NCI-H1436 (cell line): ENCODE measurements at regions not wholly inside any gene's neighbourhood (a gene's known extent, or its start where the extent isn't known, plus 50 kb on each side); places are given as distances from the start of the nearest gene placed in this dataset.
"Not testable (repeated sequence)": the region's sequence is repeated elsewhere in the genome, so short reads cannot be mapped to it uniquely, and the experiment has no call there.

Experiments
- DNase-seq: peaks from one replicate; lab custom pipeline; 2025; lab: John Stamatoyannopoulos, UW

- not testable (repeated sequence) for DNase-seq
Observed at GRCh38 chr1:234795711-234796437, 185.9 kb upstream of the IRF2BP2 start.

DNA sequence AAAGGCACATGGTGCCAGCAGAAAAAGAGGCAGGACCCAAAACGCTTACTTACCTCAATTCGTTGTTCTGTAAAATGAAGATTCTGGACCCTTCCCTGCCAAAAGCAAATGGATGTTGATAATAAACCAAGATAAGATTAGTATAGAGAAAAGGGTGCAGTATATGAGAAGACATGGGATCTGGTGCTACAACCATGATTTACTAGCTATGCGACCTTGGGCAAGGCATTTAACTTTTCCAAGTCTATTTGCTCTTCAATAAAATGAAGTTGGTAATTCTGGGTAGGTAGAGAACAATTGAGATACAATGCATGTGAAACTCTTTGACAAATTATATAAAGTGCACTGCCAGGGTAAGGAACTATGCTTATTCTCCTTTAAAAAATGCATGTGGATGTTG, 185.0 kb upstream of the IRF2BP2 start:
- not testable (repeated sequence) for DNase-seq

DNA sequence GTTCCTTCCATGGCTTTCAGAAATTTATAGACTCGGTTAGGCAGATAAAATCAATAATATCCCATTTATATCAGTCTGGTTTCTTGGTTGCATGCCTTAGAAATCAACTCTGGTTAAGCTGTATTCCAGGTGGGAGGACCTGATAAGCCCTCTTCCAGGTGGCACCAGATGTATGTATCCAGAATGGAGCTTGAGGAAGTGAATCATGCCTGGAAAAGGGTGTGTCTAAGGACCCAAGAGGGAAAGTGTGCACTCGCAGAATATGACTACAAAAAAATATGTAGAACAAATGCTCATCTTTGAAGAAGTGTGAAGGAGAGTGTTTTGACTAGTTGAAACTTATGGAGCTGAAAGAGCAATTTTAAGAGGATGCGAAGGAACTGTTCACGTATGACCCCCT, 184.5 kb upstream of the IRF2BP2 start:
- not testable (repeated sequence) for DNase-seq

- DNase-seq: not testable (repeated sequence)
Observed at GRCh38 chr1:234793924-234794323, 183.9 kb upstream of the IRF2BP2 start.

DNA sequence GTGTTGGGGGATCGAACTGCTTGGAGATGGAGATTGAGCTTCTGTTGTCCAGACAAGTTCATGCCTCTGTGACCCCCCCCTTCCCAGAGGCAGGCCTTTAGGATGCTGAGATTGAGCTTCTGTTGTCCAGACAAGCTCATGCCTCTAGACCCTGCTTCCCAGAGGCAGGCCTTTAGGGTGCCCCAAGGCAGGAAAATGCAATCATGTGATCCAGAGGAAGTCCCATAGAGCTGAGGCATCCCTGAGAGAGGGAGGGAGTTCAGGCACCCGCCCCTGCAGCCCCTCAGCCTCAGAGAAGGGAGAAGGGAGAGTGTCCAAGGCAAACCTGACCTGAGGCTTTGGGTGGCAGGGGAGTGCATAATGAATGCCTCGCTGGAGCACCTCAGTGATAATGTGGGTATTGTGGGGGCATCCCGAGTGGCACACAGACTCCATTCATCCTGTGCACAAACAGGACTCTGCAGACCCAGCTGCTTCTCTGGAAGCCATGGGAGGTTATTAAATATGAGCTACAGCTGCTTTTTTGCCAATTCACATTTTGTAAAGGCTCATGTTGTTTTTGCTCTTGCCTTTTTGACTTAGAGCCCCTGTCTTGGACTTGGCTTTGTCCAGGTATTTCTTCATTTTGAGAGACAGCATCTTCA, 182.4 kb upstream of the IRF2BP2 start:
- not testable (repeated sequence) for DNase-seq

- not testable (repeated sequence) for DNase-seq
Observed at GRCh38 chr1:234791615-234792014, 181.6 kb upstream of the IRF2BP2 start.

DNA sequence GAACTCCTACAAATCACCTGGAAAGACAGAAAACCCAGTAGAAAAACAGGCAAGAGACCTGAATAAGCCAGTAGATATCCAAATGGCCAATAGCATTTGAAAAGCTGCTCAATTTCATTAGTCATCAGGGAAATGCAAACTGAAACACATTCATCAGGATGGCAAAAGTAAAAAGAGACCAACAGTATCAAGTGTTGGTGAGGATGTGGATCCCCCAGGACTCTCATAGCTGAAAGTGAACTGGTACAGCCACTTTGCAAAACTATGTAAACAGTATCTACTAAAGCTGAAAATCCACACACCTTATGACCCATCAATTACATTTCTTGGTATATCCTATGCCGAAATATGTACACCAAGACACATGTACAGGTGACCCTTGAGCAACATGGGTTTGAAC, 180.4 kb upstream of the IRF2BP2 start:
- DNase-seq: not testable (repeated sequence)

DNA sequence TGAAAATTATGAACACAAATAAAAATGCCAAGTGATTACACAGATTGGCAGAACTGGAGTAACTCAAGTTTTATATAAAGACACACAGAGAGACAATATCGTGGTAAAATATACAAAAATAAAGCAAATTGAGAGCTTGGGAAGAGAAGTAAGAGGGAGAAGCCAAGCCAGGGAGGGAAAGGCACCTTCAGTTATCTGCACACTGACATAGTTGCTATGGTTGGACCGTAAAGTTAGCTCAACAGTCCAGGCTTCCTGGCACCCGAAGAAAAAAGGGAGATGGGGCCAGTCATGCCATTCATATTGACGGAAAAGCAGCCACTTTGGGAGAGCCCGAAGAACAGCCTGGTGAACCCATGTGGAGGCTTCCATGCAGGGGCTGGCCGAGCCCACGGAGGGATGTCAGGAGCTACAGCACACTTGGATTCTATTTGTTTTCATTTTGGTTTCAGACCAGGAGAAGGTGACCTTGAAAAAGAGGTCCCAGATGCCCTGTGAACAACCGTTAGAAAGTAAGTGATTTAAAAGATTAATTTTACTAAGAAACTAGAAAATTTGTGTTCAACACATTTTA, 177.1 kb upstream of the IRF2BP2 start:
- not testable (repeated sequence) for DNase-seq

DNA sequence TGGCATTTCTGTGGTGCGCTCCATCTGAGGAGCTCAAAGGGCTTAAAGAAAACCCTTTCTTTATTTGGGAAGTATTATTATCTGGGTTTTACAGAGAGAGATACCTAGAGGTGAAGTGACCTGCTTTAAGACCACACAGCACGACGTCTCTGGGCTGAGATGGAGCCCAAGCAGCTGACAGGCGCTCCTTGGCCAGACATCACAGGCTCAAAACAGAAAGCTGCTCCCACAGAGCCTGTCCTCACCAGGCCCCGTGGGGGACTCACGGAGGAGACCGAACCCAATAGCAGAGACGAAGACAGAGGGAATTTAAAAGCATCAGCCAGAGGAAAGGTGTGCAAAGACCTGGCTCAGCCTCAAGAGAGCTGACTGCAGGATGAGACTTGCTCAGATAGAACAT, 175.9 kb upstream of the IRF2BP2 start:
- DNase-seq: not testable (repeated sequence)

GRCh38 chr1:234785471-234785919, 175.5 kb upstream of the IRF2BP2 start:
- not testable (repeated sequence) for DNase-seq

DNA sequence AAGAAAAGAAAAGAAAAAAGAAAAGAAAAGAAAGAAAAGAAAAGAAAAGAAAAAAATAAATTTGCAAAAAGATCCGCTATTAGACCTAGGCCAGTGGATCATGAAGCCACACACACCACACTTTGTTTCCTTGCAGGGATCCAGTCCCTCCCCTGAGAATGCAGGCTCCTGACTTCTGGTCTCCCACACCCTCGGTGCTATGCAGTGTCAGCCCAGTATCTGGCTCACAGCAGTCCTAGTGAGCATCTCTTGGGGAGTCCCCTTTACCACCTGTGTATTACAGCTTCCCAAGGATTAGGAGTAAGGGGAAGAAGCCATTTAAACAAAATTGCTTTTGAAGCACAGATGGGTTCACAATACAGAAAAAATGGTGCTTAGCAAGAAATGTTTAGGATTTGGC, 174.1 kb upstream of the IRF2BP2 start:
- not testable (repeated sequence) for DNase-seq

GRCh38 chr1:234782791-234783190, 172.8 kb upstream of the IRF2BP2 start:
- no peak for DNase-seq

DNA sequence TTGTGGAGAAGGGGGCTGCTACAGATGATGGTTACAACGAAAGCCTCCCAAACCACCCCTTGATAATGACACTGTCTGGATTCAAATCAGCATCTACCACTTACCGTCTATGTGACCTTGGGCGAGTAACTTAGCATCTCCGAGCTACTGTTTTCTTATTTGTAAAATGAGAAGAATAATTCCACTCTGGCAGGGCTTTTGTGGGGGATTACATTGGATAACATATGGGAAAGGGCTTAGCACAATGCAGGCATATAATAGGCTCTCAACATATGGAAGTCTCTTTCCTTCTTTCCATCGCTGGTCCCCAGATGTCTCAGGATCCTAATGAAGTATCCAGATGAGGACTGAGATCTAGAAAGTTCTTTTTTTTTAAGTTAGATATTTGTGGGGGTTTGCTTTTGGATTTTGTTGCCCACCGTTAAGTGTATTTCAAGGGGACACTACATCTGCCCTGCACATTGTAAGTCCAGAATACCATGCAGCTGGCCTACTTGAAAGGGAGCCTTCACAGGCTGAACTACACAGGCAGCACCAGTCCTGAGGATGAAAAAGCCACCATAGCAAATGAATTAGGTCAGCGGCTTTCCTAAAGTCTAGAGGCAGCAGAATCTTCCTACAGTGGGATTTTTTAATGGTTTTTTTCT, 172.2 kb upstream of the IRF2BP2 start:
- DNase-seq: no peak

DNA sequence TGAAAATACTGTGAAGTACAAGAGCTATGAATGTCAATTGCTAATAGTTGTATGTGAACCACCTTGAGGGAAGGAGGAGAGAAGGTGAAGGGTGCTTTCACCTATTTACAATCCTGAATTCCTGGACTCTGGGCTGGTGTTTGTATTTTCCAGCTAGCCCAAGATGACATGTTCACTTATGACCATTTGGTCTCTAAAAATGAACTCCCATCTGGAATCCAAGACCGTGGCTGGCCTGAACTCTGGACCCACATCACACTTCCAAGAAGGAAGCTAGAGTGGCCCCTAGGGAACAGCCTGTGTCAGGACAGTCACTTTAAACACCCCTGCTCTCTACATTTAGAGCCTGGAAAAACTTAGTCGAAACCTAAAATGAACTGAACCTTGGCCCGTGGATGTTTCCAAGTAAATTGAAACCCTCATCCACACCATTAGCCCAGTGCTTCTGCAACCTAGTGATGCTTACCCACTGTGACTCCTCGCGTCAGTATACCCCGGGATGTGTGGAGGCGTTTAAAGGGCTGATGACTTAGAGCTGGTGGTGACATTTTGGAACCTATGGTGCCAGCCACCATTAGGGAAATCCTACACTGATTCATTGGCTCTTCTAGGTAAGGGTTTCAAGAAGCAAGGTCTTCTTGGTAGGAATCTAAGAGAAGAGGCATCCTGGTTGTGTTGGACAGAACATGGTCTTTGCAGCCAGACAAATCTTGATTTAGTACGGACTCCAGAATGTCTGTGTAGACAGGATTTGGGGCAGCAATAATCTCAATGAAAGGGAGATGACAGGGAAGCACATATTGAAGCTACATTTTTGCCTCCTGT, 171.5 kb upstream of the IRF2BP2 start:
- no peak for DNase-seq

DNA sequence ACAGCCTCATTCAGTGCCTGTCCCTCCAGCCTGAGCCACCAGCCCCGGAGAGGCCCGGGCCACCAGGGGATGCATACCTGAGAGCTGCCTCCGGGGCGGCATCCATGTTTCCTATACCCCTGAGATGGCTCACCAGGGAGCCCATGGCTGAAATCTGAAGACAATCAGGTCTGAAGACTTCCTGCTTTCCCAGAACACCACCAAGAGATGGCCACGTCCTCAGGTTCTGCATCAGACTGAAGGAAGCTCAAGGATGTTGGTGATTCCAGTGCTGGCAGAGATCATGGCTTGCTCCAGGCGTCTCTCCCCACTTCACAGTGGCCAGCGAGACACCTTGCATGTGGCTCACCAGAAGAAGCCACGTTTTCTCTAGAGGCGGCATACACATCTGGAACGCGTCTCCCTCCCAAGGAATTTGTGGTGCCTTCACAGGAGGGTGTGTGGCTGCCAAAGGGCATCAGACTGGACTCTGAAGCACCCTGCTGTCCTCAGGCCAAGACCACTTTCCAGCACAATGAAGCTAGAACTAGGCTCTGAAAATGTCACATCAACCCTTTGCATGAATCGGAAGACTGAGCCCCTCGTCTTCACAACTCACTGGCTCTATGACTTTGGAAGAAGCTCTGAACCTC, 170.7 kb upstream of the IRF2BP2 start:
- no peak for DNase-seq

- no peak for DNase-seq
Observed at GRCh38 chr1:234780112-234780511, 170.1 kb upstream of the IRF2BP2 start.

DNA sequence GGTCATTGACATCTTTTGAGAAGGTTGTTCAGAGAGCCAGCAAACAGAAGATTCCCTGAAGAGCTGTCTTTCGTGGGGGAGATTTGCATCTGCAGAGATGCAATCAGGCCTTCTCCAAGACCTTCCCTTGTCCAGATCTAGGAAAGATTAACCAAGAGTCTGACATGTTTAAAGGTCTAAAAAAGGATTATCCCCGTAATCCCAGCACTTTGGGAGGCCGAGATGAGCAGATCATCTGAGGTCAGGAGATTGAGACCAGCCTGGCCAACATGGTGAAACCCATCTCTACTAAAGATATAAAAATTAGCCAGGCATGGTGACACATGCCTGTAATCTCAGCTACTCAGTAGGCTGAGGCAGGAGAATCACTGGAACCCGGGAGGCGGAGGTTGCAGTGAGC, 169.6 kb upstream of the IRF2BP2 start:
- DNase-seq: not testable (repeated sequence)

DNA sequence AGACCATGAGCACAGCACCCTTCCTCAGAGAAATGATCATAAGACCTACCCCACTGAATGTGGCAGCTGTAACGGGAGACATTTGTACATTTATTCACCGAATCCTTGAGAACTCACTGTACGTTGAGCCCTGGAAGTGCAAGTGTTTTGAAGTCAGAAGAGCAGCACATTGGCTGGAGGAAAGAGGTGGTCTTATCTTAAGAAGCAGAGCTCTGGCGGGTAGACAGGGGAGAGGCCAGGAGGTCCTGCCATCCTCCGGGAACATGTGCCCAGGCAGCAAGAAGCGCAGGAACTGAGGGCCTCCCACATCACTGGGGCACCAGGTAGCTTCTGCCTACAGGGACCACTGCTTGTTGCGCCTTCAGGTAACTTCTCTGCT, 169.2 kb upstream of the IRF2BP2 start:
- DNase-seq: no peak

DNA sequence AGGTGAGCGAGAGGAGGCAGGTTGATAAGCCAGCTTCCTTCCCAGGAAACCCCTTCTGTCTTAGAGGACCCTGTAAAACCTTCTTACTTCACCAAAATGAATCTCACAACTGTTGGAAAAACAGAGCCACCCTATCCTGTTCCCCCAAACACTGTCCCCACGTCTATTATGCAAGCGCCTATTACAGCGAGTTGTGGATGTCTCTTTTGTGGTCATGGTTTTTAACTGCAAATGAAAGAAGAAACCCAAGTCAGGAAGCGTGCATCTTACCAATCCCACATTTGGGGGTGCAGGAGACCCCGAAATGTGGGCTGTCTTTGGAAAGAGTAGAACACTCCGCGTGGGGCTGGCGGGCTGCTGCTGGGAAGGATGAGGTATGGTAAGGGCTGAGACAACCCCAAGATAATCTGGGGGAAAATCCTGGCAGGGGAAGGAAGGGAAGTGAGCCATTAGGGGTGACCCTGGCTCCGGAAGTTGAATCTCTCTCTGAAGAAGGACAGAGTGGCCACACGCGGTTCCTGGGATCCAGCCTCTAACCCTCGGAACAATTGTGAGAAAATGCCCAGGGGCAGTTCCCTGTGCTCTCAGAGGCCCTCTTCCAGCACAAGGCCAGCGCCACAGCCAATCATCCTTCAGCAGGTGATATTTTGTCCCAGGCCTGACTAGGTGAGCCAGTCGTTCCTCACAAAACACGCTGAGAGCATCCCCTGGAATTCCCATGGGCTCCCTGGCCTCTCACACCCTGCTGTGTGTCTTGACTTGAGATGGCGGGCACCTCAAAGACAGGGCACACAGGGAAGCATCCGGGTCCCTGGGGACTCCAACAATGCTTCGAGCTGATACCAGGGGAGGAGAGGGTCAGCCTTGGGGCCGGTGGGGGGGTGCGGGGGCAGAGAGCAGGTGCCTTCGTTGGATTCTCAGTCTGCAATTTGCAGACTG, 168.5 kb upstream of the IRF2BP2 start:
- DNase-seq: no peak

DNA sequence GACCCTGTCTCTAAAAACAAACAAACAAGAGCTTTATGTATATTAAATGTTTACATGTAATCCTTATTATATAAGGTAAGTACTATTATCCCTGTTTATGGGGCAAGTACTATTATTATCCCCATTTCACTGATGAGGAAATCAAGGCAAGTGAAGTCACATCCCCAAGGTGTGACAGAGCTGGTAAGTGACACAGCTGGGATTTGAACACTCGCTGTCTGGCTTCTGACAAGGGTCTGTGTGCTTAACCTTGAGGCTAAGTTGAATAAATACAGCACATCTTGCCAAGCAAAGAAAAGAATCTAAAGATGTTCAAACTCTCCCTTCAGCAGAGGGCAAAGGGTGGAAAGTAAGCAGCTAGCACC, 167.9 kb upstream of the IRF2BP2 start:
- no peak for DNase-seq
